HG03066 (cell line): ENCODE measurements at regions not wholly inside any gene's neighbourhood (a gene's known extent, or its start where the extent isn't known, plus 50 kb on each side); places are given as distances from the start of the nearest gene placed in this dataset.
"Not testable (repeated sequence)": the region's sequence is repeated elsewhere in the genome, so short reads cannot be mapped to it uniquely, and the experiment has no call there.

Source experiments
- ATAC-seq: cut with Tn5 transposase; IDR thresholded peaks from one replicate; pipeline ENCODE4 v1.9.1; 2021; ENCODE audit warnings: low read depth; ENCODE audit not compliant: unreplicated experiment

- ATAC-seq = no peak
Observed at GRCh38 chr13:50611117-50611781, 232.2 kb downstream of the DLEU7 start.

DNA sequence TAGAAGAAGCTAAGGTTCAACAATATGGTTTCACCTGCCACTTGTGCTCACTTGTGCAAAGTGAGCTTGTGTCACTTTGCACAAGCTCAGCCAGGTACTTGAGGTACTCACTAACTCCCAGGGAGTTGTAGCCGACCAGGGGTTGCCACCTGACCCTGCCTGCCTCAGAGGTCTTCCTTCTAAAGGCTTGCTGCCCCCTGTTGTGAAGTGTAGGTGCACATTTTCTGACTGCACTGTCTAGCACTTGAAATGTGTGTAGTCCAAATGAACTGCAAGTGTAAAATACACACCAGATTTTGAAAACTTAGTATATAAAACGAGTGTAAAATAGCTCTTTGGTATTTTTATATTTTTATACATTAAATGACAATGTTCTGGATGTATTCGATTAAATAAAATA, 230.8 kb downstream of the DLEU7 start:
- ATAC-seq = no peak

- ATAC-seq = no peak
Observed at GRCh38 chr13:50613356-50613831, 230.1 kb downstream of the DLEU7 start.

DNA sequence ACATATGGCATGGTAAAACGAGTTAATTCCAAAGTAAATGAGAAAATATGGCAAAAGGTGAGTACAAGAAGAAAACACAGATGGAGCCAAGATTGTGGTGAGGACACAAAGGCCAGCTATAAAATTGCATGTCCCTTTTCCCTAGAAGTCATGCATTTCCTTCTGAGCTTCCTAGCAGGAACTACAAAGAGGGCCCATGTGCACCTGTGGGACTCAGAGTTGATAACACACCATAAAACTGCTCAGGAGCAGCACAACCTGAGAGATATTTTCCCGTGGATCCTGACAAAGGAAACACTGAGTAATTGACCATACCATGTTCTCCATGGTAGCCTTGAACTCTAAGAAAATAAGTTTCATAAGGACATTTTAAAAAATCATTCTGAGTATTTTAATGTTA, 228.3 kb downstream of the DLEU7 start:
- no peak for ATAC-seq

- no peak for ATAC-seq
Observed at GRCh38 chr13:50616101-50616500, 227.4 kb downstream of the DLEU7 start.

DNA sequence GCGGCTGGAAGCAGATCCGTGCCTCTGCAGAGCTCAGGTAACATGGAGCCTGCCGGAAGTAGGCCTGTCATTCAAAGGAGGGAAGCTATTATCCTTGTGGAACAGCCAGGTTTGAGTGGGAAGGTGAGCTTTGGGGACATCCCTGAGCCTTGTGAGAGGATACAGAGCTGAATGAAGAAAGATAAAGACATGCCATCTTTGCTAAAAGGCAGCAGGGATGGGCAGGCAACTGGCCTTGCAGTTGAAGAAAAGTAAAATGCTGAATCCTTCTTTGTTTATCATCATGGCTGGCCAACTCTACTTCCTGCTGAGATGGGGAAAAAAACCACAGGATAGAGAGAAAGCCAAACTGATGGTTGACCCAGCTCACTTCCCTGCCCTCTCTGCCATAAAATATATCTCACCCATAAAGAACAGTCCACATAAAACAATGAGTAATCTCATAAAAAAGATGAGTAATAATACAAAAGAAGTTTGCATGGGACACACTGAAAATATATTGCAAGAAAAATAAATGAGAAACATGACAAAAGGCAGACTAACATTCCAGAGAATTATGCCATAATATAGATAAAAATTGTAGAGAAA, 226.3 kb downstream of the DLEU7 start:
- no peak for ATAC-seq

DNA sequence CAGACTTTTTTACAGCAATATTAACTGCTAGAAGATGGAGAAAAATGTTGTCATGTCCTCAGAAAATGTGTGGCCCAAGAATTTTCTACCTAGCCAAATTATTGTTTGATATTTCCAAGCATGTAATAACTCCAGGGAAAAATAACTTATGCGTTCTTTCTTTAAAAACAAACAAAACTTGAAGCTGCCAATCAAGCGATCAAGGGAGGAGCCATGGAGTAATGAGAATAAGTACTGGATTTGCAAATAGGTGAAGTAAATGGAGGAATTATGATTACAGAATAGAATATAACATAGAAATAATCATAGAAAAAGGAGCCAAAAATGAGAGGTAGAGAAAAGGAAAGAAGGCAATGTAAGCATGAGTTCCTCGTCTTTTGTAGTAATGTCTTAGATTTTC, 225.3 kb downstream of the DLEU7 start:
- no peak for ATAC-seq

DNA sequence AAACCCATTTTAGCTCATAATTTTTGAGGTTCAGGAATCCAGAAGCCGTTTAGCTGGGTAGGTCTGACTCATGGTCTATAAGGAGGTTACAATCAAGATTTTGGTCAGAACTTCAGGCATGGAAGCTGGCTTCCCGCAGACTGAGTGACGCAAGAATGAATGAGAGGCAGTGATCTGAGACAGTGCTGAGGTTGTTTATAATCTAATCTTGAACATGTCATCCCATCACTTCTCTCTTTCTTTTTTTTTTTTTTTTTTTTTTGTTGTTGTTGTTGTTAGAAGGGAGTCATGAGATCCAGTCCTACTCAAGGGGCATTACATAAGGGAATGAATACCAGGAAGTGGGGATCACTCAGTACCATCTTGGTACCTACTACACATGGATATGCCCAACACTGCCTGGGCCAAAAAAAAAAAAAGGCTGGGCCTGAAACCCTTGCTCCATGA, 217.4 kb downstream of the DLEU7 start:
- ATAC-seq = no peak

DNA sequence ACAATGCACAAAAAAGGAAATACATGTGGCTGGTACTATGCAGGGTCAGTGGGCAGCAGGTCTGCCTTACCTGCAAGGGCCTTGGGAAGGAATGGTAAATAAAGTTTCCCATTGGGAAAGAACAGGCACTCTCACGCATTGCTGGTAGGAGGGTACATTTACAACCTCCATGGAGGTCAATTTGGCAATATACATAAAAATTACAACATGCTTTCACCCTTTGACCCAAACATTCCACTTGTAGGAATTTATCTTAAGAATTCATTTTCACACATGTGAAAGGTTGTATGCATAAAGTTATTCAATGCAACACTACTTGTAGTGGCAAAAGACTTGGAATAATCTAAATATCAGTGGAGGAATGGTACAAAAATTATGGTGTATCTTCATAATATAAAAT, 216.4 kb downstream of the DLEU7 start:
- no peak for ATAC-seq

DNA sequence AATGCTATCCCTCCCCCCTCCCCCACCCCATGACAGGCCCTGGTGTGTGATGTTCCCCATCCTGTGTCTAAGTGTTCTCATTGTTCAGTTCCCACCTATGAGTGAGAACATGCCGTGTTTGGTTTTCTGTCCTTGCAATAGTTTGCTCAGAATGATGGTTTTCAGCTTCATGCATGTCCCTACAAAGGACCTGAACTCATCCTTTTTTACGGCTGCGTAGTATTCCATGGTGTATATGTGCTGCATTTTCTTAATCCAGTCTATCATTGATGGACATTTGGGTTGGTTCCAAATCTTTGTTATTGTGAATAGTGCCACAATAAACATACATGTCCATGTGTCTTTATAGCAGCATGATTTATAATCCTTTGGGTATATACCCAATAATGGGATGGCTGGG, 215.0 kb downstream of the DLEU7 start:
- ATAC-seq = not testable (repeated sequence)

GRCh38 chr13:50629497-50629896, 214.0 kb downstream of the DLEU7 start:
- no peak for ATAC-seq

DNA sequence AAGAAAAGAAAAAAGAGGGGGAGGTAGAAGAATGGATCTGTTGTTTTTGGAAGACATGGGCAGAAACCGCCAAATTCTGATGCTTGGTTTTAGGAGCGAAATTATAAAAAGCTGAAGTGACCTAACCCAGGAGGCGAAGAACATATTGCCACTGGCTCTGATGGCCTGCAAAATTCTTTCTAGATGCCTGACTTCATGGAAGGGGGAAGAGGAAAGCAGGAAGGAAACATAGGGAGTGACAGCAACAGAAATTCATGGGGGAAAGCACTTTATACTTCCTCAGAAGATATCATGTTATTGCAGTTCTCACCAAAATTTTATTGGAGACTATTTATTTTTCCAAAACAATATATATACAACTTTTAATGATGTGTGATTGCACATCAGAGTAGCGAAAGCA, 213.5 kb downstream of the DLEU7 start:
- no peak for ATAC-seq

GRCh38 chr13:50631041-50631440, 212.5 kb downstream of the DLEU7 start:
- ATAC-seq = no peak

- no peak for ATAC-seq
Observed at GRCh38 chr13:50634339-50634738, 209.2 kb downstream of the DLEU7 start.

DNA sequence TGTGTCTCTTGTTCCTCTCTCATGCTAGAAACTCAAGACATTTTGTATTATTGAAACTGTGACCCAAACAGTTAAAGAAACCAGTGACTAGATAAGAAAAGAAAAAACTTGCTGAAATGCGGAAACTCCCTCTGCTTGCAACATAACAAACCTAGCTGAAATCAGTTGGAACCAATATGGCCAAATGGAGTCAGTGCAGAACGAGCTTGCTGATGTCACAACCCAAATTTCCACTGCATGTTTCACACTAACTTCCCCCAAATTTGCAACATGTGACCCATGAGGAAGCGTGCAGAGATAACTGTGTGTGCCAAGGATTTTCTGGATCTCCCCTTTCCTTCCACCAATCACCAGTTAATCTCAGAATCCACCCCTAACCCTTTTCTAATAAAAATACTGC, 208.0 kb downstream of the DLEU7 start:
- ATAC-seq = no peak

- ATAC-seq = peak; percentile 54
Observed at GRCh38 chr13:50636007-50636704, 207.3 kb downstream of the DLEU7 start.

DNA sequence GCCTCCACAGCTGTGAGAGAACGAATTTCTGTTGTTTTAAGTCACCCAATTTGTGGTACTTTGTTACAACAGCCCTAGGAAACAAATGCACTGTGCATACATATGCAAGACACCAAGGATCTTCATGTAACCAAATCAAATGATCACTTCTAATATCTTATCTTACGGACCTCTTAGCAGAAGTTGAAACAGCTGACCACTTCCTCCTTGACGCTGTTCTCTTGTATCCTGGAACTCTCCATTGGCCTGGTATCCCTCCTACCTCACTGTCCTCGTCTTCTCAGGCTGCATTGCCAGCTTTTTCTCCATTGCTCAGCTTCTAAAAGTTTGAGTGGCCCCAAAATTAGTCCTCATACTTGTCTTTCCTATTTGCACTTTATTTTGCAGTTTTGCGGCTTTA, 200.4 kb downstream of the DLEU7 start:
- ATAC-seq = no peak

GRCh38 chr13:50644081-50644871, 199.2 kb downstream of the DLEU7 start:
- ATAC-seq = no peak

DNA sequence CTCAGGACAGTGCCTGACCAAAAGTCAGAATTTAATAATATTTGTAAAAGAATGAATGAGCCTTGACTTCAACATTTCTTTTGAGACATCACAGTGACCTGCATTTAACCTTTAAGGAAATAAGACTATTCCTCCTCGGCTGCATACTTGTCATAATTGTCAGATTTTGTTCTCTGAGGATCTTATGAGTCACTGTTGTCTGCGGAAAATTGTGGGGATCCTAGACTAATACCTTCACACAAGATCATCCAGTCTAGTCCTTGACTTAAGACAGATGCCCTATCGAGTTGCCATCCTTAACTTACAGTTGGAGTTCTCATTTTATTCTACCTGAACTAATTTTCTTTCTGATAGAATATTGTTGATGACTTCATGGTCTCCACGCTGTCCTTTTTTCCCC, 198.4 kb downstream of the DLEU7 start:
- no peak for ATAC-seq

DNA sequence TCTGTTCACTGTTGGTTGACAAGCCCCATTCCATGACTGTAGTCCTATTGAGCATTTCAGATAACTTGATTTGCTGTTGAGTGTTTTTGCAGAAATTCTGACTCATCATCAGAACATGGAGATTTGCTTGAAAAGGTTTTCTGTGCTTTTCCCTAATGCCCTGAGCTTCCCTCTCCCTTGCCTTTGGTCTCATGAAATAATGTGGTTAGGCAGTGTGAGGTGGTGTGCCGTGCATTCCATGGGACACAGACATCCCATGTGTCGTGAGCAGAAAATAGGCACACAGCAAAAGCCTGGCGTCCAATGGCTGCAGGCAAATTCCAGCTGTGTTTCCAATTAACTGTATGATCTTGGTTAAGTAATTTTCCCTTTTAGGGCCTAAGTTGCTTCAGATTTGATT, 197.4 kb downstream of the DLEU7 start:
- ATAC-seq = no peak

GRCh38 chr13:50649211-50649610, 194.3 kb downstream of the DLEU7 start:
- ATAC-seq = no peak
